Thyroid gland (tissue), 4 donors: ENCODE measurements at regions not wholly inside any gene's neighbourhood (a gene's known extent, or its start where the extent isn't known, plus 50 kb on each side); places are given as distances from the start of the nearest gene placed in this dataset.

ENCODE experiments used
- DNase-seq, 2 donors: peaks; one replicate each; pipeline ENCODE4 v3.0.0-alpha.2; 2019
- H3K27ac ChIP-seq, 3 donors: fragments of 200-600 bp; sonication (generic); 1 replicate in 2 of 3; 2 replicates in 1 of 3; pipeline ENCODE4 v1.5.1; 2016 to 2019; ENCODE audit warnings: mild to moderate bottlenecking in 1 of 3, moderate library complexity in 1 of 3
- H3K27me3 ChIP-seq: fragments of 200-600 bp; sonication (generic); one replicate; pipeline ENCODE4 v1.5.1; 2019
- H3K36me3 ChIP-seq, 2 donors: fragments of 200-600 bp; sonication (generic); one replicate each; pipeline ENCODE4 v1.5.1; 2016 to 2019
- H3K4me1 ChIP-seq, 2 donors: fragments of 200-600 bp; sonication (generic); one replicate each; pipeline ENCODE4 v1.5.1; 2017 to 2019
- H3K4me3 ChIP-seq, 3 donors: fragments of 200-600 bp; sonication (generic); replicated peaks in 1 of 3; 1 replicate in 2 of 3; 2 replicates in 1 of 3; pipeline ENCODE4 v1.5.1; 2016; ENCODE audit warnings: mild to moderate bottlenecking in 1 of 3
- H3K9me3 ChIP-seq: fragments of 200-600 bp; sonication (generic); one replicate; pipeline ENCODE4 v1.5.1; 2017
- CTCF ChIP-seq, 6 experiments: fragments of 200-600 bp in 3 of 6; fragments of 450-650 bp in 3 of 6; sonication (generic) in 3 of 6; IDR thresholded peaks; one replicate each; pipeline ENCODE4 v1.5.1; 2016 to 2019; ENCODE audit warnings: antibody characterized with exemption in 6 of 6, mild to moderate bottlenecking in 2 of 6, inconsistent platforms in 1 of 6, moderate library complexity in 1 of 6
- POLR2A ChIP-seq, 2 donors: fragments of 450-650 bp; IDR thresholded peaks; one replicate each; pipeline ENCODE4 v1.6.1; 2017; ENCODE audit warnings: antibody characterized with exemption in 2 of 2, mild to moderate bottlenecking in 2 of 2, moderate library complexity in 1 of 2
- WGBS, 2 donors: methylation state at CpG; one replicate each; pipeline ENCODE4 v1.1.5; 2017; 5-methylcytosine and 5-hydroxymethylcytosine counted together
- intact Hi-C: fragments of 100-400 bp; cut with DNase I; formaldehyde crosslinking; loops from one replicate; pipeline ENCODE4 v1.15.1; 2023

- peaks cover 10 to 14% of the 10 kb centered on the region in 2 donors for H3K4me1 ChIP-seq
- 84% methylated on average over 2 of the region's 2 CpGs for WGBS, 2 donors
- DNase-seq, result no peak
- no peaks in the 10 kb centered on the region for H3K9me3 ChIP-seq
- no peak overlapping the region for H3K4me3 ChIP-seq
- H3K27ac ChIP-seq, result no peak overlapping the region
- no peaks in the 10 kb centered on the region for H3K36me3 ChIP-seq
- TF ChIP-seq POLR2A (IDR thresholded peaks at IDR 0.05) (no peak), CTCF (IDR thresholded peaks at IDR 0.05) (no peak)
- H3K27me3 ChIP-seq, result no peaks in the 10 kb centered on the region
- intact Hi-C loops, result loop anchor here (10.0 kb wide), 1 partner anchor 50 kb away; no protein-coding TSS in a partner anchor
These were observed 56.5 kb upstream of the ACSL3 start for GRCh38 chr2:222804351-222804750.

GRCh38 chr2:222805591-222806304 lies 55.1 kb upstream of the ACSL3 start:
- Histone ChIP-seq H3K4me1 (peaks cover 0 to 4% of the 10 kb centered on the region in 2 donors), H3K9me3 (no peaks in the 10 kb centered on the region), H3K27me3 (no peaks in the 10 kb centered on the region), H3K36me3 (no peaks in the 10 kb centered on the region), H3K4me3 (no peak overlapping the region), H3K27ac (no peak overlapping the region)
- 83% methylated on average over 8 of the region's 8 CpGs for WGBS, 2 donors
- DNase-seq, result no peak
- TF ChIP-seq POLR2A (IDR thresholded peaks at IDR 0.05) (no peak), CTCF (IDR thresholded peaks at IDR 0.05) (no peak)
- intact Hi-C loops, result loop anchor here (10.0 kb wide), 1 partner anchor 49 kb away; no protein-coding TSS in a partner anchor

- no peak overlapping the region for H3K27ac ChIP-seq
- no peak for DNase-seq
- 62 to 69% methylated on average over 5 of the region's 5 CpGs for WGBS, 2 donors
- intact Hi-C loops, result loop anchor here (10.0 kb wide), 1 partner anchor 48 kb away; no protein-coding TSS in a partner anchor
- H3K27me3 ChIP-seq, result no peaks in the 10 kb centered on the region
- no peaks in the 10 kb centered on the region for H3K9me3 ChIP-seq
- TF ChIP-seq POLR2A (IDR thresholded peaks at IDR 0.05) (no peak), CTCF (IDR thresholded peaks at IDR 0.05) (no peak)
- H3K4me1 ChIP-seq, result peaks cover 0 to under 1% of the 10 kb centered on the region in 2 donors
- no peak overlapping the region for H3K4me3 ChIP-seq
- no peaks in the 10 kb centered on the region for H3K36me3 ChIP-seq
These were observed 54.2 kb upstream of the ACSL3 start for GRCh38 chr2:222806526-222807137.

GRCh38 chr2:222807431-222807830 lies 53.4 kb upstream of the ACSL3 start:
- H3K4me1 ChIP-seq, result no peaks in the 10 kb centered on the region
- no peak overlapping the region for H3K27ac ChIP-seq
- DNase-seq, result no peak
- TF ChIP-seq CTCF (IDR thresholded peaks at IDR 0.05), result no peak
- no peak for TF ChIP-seq POLR2A (IDR thresholded peaks at IDR 0.05)
- no peak overlapping the region for H3K4me3 ChIP-seq
- no peaks in the 10 kb centered on the region for H3K36me3 ChIP-seq
- intact Hi-C loops, result loop anchor here (10.0 kb wide), 1 partner anchor 47 kb away; no protein-coding TSS in a partner anchor
- H3K9me3 ChIP-seq, result no peaks in the 10 kb centered on the region
- no peaks in the 10 kb centered on the region for H3K27me3 ChIP-seq
- WGBS, 2 donors, result 96 to 97% methylated on average over 4 of the region's 4 CpGs

GRCh38 chr2:222809582-222809981 lies 51.3 kb upstream of the ACSL3 start:
- Histone ChIP-seq H3K36me3 (no peaks in the 10 kb centered on the region), H3K4me1 (no peaks in the 10 kb centered on the region), H3K27me3 (no peaks in the 10 kb centered on the region), H3K27ac (no peak overlapping the region), H3K4me3 (no peak overlapping the region), H3K9me3 (no peaks in the 10 kb centered on the region)
- TF ChIP-seq CTCF (IDR thresholded peaks at IDR 0.05) (no peak), POLR2A (IDR thresholded peaks at IDR 0.05) (no peak)
- 95 to 96% methylated on average over 2 of the region's 2 CpGs for WGBS, 2 donors
- no peak for DNase-seq
- intact Hi-C loops, result loop anchor here (10.0 kb wide), 1 partner anchor 45 kb away; no protein-coding TSS in a partner anchor
